Suprapubic skin (tissue), 4 donors: ENCODE measurements at regions not wholly inside any gene's neighbourhood (a gene's known extent, or its start where the extent isn't known, plus 50 kb on each side); places are given as distances from the start of the nearest gene placed in this dataset.
A peak's percentile ranks its signal among the peaks of the same experiment; 100 is the strongest.

Source experiments
- DNase-seq, 2 donors: peaks; one replicate each; pipeline ENCODE4 v3.0.0-alpha.2; 2019; ENCODE audit warnings: low spot score in 2 of 2
- H3K27ac ChIP-seq: fragments of 200-600 bp; sonication (generic); one replicate; pipeline ENCODE4 v1.5.1; 2019
- H3K27me3 ChIP-seq: fragments of 200-600 bp; sonication (generic); one replicate; pipeline ENCODE4 v1.5.1; 2019
- H3K36me3 ChIP-seq: fragments of 200-600 bp; sonication (generic); one replicate; pipeline ENCODE4 v1.5.1; 2019
- H3K4me1 ChIP-seq: fragments of 200-600 bp; sonication (generic); one replicate; pipeline ENCODE4 v1.5.1; 2019
- H3K4me3 ChIP-seq: fragments of 200-600 bp; sonication (generic); one replicate; pipeline ENCODE4 v1.5.1; 2019; ENCODE audit warnings: mild to moderate bottlenecking
- H3K9me3 ChIP-seq: fragments of 200-600 bp; sonication (generic); one replicate; pipeline ENCODE4 v1.5.1; 2019
- CTCF ChIP-seq, 2 donors: fragments of 200-600 bp in 1 of 2; fragments of 450-650 bp in 1 of 2; sonication (generic) in 1 of 2; IDR thresholded peaks; one replicate each; pipeline ENCODE4 v1.5.1; 2016 to 2019; ENCODE audit warnings: antibody characterized with exemption in 2 of 2, mild to moderate bottlenecking in 1 of 2, moderate library complexity in 1 of 2
- EP300 ChIP-seq: sonication (generic); formaldehyde crosslinking; IDR thresholded peaks from one replicate; pipeline ENCODE4 v1.6.1; 2017; ENCODE audit warnings: antibody characterized with exemption
- POLR2A ChIP-seq, 2 donors: fragments of 450-650 bp; IDR thresholded peaks; one replicate each; pipeline ENCODE4 v1.6.1; 2017; ENCODE audit warnings: antibody characterized with exemption in 2 of 2, mild to moderate bottlenecking in 2 of 2, moderate library complexity in 2 of 2
- POLR2AphosphoS5 ChIP-seq, 3 donors: sonication (generic); formaldehyde crosslinking; IDR thresholded peaks; one replicate each; pipeline ENCODE4 v1.6.1; 2017; ENCODE audit warnings: antibody characterized with exemption in 3 of 3
- WGBS: methylation state at CpG from one replicate; pipeline ENCODE4 v1.1.5; 2018; 5-methylcytosine and 5-hydroxymethylcytosine counted together

- H3K4me1 ChIP-seq: peaks cover 12% of the 10 kb centered on the region
- WGBS: 65% methylated on average over 3 of the region's 3 CpGs
- H3K36me3 ChIP-seq: no peaks in the 10 kb centered on the region
- H3K27ac ChIP-seq: no peak overlapping the region
- no peaks in the 10 kb centered on the region for H3K27me3 ChIP-seq
- no peak overlapping the region for H3K4me3 ChIP-seq
- H3K9me3 ChIP-seq: no peaks in the 10 kb centered on the region
- no peak for DNase-seq
- TF ChIP-seq POLR2A (IDR thresholded peaks at IDR 0.05) (no peak), EP300 (no peak), POLR2AphosphoS5 (IDR thresholded peaks at IDR 0.05) (no peak), CTCF (IDR thresholded peaks at IDR 0.05) (no peak)
Measured at GRCh38 chr12:92403210-92404175, 257.8 kb upstream of the BTG1 start.

- Histone ChIP-seq H3K27ac (no peak overlapping the region), H3K4me3 (no peak overlapping the region), H3K9me3 (no peaks in the 10 kb centered on the region), H3K36me3 (no peaks in the 10 kb centered on the region), H3K4me1 (peaks cover 16% of the 10 kb centered on the region), H3K27me3 (no peaks in the 10 kb centered on the region)
- TF ChIP-seq POLR2AphosphoS5 (IDR thresholded peaks at IDR 0.05) (no peak), CTCF (IDR thresholded peaks at IDR 0.05) (no peak), EP300 (no peak), POLR2A (IDR thresholded peaks at IDR 0.05) (no peak)
- no peak for DNase-seq
- WGBS: 86% methylated on average over 1 of the region's 1 CpG
Measured at GRCh38 chr12:92402415-92402814, 256.8 kb upstream of the BTG1 start.

- Histone ChIP-seq H3K9me3 (no peaks in the 10 kb centered on the region), H3K27ac (no peak overlapping the region), H3K4me1 (peaks cover 28% of the 10 kb centered on the region), H3K36me3 (no peaks in the 10 kb centered on the region), H3K27me3 (no peaks in the 10 kb centered on the region), H3K4me3 (no peak overlapping the region)
- DNase-seq: no peak
- no peak for TF ChIP-seq CTCF (IDR thresholded peaks at IDR 0.05)
- no peak for TF ChIP-seq POLR2A (IDR thresholded peaks at IDR 0.05)
- 92% methylated on average over 5 of the region's 5 CpGs for WGBS
Measured at GRCh38 chr12:92400006-92400405, 254.4 kb upstream of the BTG1 start.

GRCh38 chr12:92398565-92399309 lies 253.1 kb upstream of the BTG1 start:
- TF ChIP-seq POLR2A (IDR thresholded peaks at IDR 0.05) (no peak), POLR2AphosphoS5 (IDR thresholded peaks at IDR 0.05) (no peak), EP300 (no peak), CTCF (IDR thresholded peaks at IDR 0.05) (no peak)
- WGBS: 59% methylated on average over 8 of the region's 8 CpGs

GRCh38 chr12:92396647-92397252 lies 251.1 kb upstream of the BTG1 start:
- Histone ChIP-seq H3K27ac (peak overlapping the region; percentile 65), H3K4me3 (no peak overlapping the region), H3K36me3 (no peaks in the 10 kb centered on the region), H3K4me1 (peaks cover 23% of the 10 kb centered on the region), H3K27me3 (no peaks in the 10 kb centered on the region), H3K9me3 (no peaks in the 10 kb centered on the region)
- no peak for DNase-seq
- TF ChIP-seq POLR2A (IDR thresholded peaks at IDR 0.05): no peak
- no peak for TF ChIP-seq POLR2AphosphoS5 (IDR thresholded peaks at IDR 0.05)
- TF ChIP-seq EP300: no peak
- TF ChIP-seq CTCF (IDR thresholded peaks at IDR 0.05): no peak
- 57% methylated on average over 2 of the region's 2 CpGs for whole genome bisulfite sequencing

More at GRCh38 chr12:92398565-92399309, 253.1 kb upstream of the BTG1 start:
- no peaks in the 10 kb centered on the region for H3K9me3 ChIP-seq
- H3K4me3 ChIP-seq: no peak overlapping the region
- H3K36me3 ChIP-seq: no peaks in the 10 kb centered on the region
- peaks cover 28% of the 10 kb centered on the region for H3K4me1 ChIP-seq
- H3K27ac ChIP-seq: peak overlapping the region; percentile 5
- no peak for DNase-seq
- H3K27me3 ChIP-seq: no peaks in the 10 kb centered on the region
